ENCODE measurements at regions not wholly inside any gene's neighbourhood (a gene's known extent, or its start where the extent isn't known, plus 50 kb on each side); places are given as distances from the start of the nearest gene placed in this dataset.

DNA sequence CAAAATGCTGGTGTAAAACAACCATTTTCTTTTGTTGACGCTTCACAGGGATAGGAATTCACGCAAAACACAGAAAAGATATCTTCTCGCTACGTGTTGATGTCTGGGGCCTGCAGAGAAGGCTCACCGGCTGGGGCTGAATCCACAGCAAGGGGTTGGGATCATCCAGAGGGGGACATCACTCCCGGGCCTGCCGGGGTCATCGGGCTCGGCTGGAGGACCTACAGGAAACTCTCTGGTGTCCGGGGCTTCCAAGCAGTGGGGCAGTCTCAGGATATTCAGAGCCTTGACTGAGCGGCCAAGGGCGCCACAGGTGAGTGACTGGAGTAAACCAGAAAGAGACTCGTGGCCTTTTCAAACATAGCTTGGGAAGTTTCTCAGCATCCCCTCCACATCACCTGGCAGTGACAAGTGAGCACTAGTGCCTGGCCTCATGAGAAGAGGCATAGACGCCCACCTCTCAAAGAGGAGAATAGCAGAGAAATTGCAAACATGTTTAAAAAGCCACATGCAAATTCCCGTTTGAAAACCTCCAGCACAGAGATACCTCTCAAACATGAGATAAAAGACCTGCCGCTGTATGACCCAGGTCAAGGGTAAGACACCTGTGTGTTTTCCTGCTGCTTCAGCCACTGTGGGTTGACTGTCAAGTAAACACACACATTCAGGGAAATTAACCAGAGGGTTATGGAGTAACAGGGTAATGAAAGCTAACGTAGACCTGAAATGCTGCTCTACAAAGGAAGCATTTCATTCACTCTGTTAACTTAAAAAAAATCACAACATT, 50.8 kb upstream of the SIMC1 start:
- ChIA-PET CTCF (no interaction called here), POLR2A (no interaction called here)
- no TSS peak for BruUV-seq (replicated peaks)
- in situ Hi-C loops (cut with HindIII; ENCODE audit: low pct_unique_long_range_greater_than_20kb, low sequenced_read_pairs) (no loop called here), intact Hi-C loops (cut with micrococcal nuclease; ENCODE audit: unreplicated experiment) (no loop called here)
- H3K27me3 ChIP-seq (ENCODE audit: control insufficient read depth, insufficient read depth, low read length): no peaks in the 10 kb centered on the region; the same call in 1 of the 2 replicates
- H3K27ac ChIP-seq (ENCODE audit: low read length): no peak overlapping the region
- H3K36me3 ChIP-seq (ENCODE audit: control insufficient read depth, insufficient read depth, low read length): no peaks in the 10 kb centered on the region
- H3K9me3 ChIP-seq (ENCODE audit: control insufficient read depth, insufficient read depth, low read depth, low read length): no peaks in the 10 kb centered on the region
- peaks cover 2% of the 10 kb centered on the region; the same call in 1 of the 2 replicates for H3K4me1 ChIP-seq (ENCODE audit: control insufficient read depth, insufficient read depth, low read length)
- no peak for DNase-seq (ENCODE audit: low read depth, low spot score)
- no peak for TF ChIP-seq SIN3A (IDR thresholded peaks at IDR 0.05; ENCODE audit: borderline replicate concordance, insufficient read depth, low read depth, low read length)
- H3K4me3 ChIP-seq (ENCODE audit: low read depth in 2 of 2, low read length in 2 of 2): no peak overlapping the region
- ATAC-seq: no peak

DNA sequence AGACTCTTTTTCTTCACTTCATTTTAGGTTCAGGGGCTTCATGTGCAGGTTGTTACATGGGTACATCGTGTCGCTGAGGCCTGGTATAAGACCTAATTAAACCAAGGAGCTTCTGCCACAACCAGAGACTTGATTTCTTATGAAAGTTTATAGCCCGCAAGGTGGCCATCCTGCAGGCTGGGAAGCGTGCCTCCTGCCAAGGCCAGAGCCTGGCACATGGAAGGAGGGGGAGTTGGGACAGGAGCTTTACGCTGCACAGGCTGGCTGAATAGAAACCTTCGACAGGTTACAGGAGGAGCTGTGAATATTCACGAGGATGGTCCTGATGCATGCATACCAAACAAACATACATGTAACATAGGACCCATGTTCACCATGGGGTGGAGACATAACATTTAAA, 50.1 kb upstream of the SIMC1 start:
- in situ Hi-C loops (cut with HindIII; ENCODE audit: low pct_unique_long_range_greater_than_20kb, low sequenced_read_pairs) (no loop called here), intact Hi-C loops (cut with micrococcal nuclease; ENCODE audit: unreplicated experiment) (no loop called here)
- Histone ChIP-seq H3K27me3 (ENCODE audit: control insufficient read depth, insufficient read depth, low read length) (no peaks in the 10 kb centered on the region), H3K9me3 (ENCODE audit: control insufficient read depth, insufficient read depth, low read depth, low read length) (no peaks in the 10 kb centered on the region), H3K27ac (ENCODE audit: low read length) (no peak overlapping the region), H3K36me3 (ENCODE audit: control insufficient read depth, insufficient read depth, low read length) (no peaks in the 10 kb centered on the region), H3K4me1 (ENCODE audit: control insufficient read depth, insufficient read depth, low read length) (peaks cover 2% of the 10 kb centered on the region; the same call in 1 of the 2 replicates), H3K4me3 (ENCODE audit: low read depth in 2 of 2, low read length in 2 of 2) (no peak overlapping the region)
- TF ChIP-seq, protein P1, sequence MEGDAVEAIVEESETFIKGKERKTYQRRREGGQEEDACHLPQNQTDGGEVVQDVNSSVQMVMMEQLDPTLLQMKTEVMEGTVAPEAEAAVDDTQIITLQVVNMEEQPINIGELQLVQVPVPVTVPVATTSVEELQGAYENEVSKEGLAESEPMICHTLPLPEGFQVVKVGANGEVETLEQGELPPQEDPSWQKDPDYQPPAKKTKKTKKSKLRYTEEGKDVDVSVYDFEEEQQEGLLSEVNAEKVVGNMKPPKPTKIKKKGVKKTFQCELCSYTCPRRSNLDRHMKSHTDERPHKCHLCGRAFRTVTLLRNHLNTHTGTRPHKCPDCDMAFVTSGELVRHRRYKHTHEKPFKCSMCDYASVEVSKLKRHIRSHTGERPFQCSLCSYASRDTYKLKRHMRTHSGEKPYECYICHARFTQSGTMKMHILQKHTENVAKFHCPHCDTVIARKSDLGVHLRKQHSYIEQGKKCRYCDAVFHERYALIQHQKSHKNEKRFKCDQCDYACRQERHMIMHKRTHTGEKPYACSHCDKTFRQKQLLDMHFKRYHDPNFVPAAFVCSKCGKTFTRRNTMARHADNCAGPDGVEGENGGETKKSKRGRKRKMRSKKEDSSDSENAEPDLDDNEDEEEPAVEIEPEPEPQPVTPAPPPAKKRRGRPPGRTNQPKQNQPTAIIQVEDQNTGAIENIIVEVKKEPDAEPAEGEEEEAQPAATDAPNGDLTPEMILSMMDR (IDR thresholded peaks at IDR 0.05): no peak
- TF ChIP-seq, protein P2, sequence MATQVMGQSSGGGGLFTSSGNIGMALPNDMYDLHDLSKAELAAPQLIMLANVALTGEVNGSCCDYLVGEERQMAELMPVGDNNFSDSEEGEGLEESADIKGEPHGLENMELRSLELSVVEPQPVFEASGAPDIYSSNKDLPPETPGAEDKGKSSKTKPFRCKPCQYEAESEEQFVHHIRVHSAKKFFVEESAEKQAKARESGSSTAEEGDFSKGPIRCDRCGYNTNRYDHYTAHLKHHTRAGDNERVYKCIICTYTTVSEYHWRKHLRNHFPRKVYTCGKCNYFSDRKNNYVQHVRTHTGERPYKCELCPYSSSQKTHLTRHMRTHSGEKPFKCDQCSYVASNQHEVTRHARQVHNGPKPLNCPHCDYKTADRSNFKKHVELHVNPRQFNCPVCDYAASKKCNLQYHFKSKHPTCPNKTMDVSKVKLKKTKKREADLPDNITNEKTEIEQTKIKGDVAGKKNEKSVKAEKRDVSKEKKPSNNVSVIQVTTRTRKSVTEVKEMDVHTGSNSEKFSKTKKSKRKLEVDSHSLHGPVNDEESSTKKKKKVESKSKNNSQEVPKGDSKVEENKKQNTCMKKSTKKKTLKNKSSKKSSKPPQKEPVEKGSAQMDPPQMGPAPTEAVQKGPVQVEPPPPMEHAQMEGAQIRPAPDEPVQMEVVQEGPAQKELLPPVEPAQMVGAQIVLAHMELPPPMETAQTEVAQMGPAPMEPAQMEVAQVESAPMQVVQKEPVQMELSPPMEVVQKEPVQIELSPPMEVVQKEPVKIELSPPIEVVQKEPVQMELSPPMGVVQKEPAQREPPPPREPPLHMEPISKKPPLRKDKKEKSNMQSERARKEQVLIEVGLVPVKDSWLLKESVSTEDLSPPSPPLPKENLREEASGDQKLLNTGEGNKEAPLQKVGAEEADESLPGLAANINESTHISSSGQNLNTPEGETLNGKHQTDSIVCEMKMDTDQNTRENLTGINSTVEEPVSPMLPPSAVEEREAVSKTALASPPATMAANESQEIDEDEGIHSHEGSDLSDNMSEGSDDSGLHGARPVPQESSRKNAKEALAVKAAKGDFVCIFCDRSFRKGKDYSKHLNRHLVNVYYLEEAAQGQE (IDR thresholded peaks at IDR 0.05; ENCODE audit: insufficient read depth in 1 of 2, low read depth in 2 of 2, low read length in 1 of 2): no peak
- TF ChIP-seq SIN3A (IDR thresholded peaks at IDR 0.05; ENCODE audit: borderline replicate concordance, insufficient read depth, low read depth, low read length) (no peak), POLR2AphosphoS5 (IDR thresholded peaks at IDR 0.05; ENCODE audit: low read depth, low read length) (no peak), TCF7L2 (IDR thresholded peaks at IDR 0.05; ENCODE audit: low read depth, low read length) (no peak)
- no TSS peak for BruUV-seq (replicated peaks)
- CTCF ChIA-PET: no interaction called here
- ATAC-seq (no peak), DNase-seq (ENCODE audit: low read depth, low spot score) (no peak)
- POLR2A ChIA-PET: no interaction called here

Measured in Panc1 (cell line).